Kidney epithelial cell (primary cell): ENCODE measurements at regions not wholly inside any gene's neighbourhood (a gene's known extent, or its start where the extent isn't known, plus 50 kb on each side); places are given as distances from the start of the nearest gene placed in this dataset.
"Not testable (repeated sequence)": the region's sequence is repeated elsewhere in the genome, so short reads cannot be mapped to it uniquely, and the experiment has no call there.

Experiments
- DNase-seq: peaks from one replicate; pipeline ENCODE4 v3.0.0-alpha.2; 2010; ENCODE audit warnings: low read depth
- H3K27me3 ChIP-seq: 2 replicates; pipeline ENCODE4 v1.6.0; 2011; ENCODE audit warnings: low read length; ENCODE audit not compliant: control insufficient read depth, insufficient read depth
- H3K36me3 ChIP-seq: 2 replicates; pipeline ENCODE4 v1.5.1; 2011; ENCODE audit warnings: low read length; ENCODE audit not compliant: control insufficient read depth, insufficient read depth
- H3K4me3 ChIP-seq: 2 replicates; pipeline ENCODE4 v1.5.1; 2011; ENCODE audit warnings: low read depth, mild to moderate bottlenecking, control low read depth, low read length
- CTCF ChIP-seq: IDR thresholded peaks from 2 replicates; pipeline ENCODE4 v1.5.1; 2011; ENCODE audit warnings: mild to moderate bottlenecking, moderate library complexity, low read length, control low read depth, inconsistent platforms; ENCODE audit not compliant: insufficient read depth, poor library complexity, severe bottlenecking

GRCh38 chr15:91368611-91369010, 268.6 kb downstream of the SV2B start:
- H3K36me3 ChIP-seq, result no peaks in the 10 kb centered on the region
- DNase-seq, result no peak
- TF ChIP-seq CTCF, result no peak
- H3K27me3 ChIP-seq, result no peaks in the 10 kb centered on the region
- H3K4me3 ChIP-seq, result no peak overlapping the region

- H3K36me3 ChIP-seq, result no peaks in the 10 kb centered on the region
- no peak for DNase-seq
Observed at GRCh38 chr15:91369823-91370222, 269.8 kb downstream of the SV2B start.

DNA sequence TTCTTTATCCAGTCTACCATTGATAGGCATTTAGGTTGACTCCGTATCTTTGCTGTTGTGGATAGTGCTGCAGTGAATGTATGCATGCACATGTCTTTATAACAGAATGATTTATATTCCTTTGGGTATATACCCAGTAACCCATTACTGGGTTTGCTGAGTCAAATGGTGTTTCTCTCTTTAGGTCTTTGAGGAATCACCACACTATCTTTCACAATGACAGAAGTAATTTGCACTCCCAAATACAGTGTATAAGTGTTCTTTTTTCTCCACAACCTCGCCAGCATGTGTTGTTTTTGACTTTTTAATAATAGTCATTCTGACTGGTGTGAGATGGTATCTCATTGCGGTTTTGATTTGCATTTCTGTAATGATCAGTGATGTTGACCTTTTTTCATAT, 271.3 kb downstream of the SV2B start:
- DNase-seq, H3K36me3 ChIP-seq, H3K27me3 ChIP-seq, H3K4me3 ChIP-seq: not testable (repeated sequence)

More at GRCh38 chr15:91369823-91370222, 269.8 kb downstream of the SV2B start:
- no peaks in the 10 kb centered on the region for H3K27me3 ChIP-seq
- TF ChIP-seq CTCF, result no peak
- H3K4me3 ChIP-seq, result no peak overlapping the region

GRCh38 chr15:91374336-91374735, 274.3 kb downstream of the SV2B start:
- no peak overlapping the region for H3K4me3 ChIP-seq
- DNase-seq, result no peak
- no peak for TF ChIP-seq CTCF
- H3K36me3 ChIP-seq, result no peaks in the 10 kb centered on the region
- no peaks in the 10 kb centered on the region for H3K27me3 ChIP-seq

DNA sequence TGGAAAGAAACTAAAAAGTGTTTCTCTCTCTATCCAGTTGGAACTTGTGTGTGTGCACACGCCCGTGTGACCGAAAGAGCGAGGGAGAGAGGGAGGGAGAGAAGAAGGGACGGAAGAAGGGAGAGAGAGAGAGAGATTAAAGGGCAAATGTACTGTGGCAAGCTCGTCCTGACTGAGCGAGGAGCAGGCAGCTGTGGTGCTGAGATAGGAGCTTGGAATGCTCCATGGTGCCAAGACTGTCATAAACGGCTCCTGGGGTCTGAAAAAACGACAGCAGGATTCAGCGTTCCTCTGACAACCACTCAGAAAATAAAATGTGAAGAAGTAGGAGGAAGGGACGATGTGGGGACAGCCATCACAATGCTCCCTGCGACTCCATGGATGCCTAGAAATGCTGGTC, 276.0 kb downstream of the SV2B start:
- Histone ChIP-seq H3K27me3 (no peaks in the 10 kb centered on the region), H3K36me3 (no peaks in the 10 kb centered on the region), H3K4me3 (no peak overlapping the region)
- no peak for TF ChIP-seq CTCF
- DNase-seq, result no peak

DNA sequence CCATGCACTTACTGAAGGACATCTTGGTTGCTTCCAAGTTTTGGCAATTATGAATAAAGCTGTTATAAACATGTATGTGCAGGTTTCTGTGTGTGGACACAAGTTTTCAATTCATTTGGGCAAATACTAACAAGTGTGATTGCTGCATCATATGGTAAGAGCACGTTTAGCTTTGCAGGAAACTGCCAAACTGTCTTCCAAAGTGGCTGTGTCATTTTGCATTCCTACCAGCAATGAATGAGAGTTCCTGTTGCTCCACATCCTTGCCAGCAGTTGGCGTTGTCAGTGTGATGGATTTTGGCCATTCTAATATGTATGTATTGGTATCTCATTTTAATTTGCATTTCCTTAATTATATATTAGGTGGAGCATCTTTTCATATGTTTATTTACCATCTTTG, 280.1 kb downstream of the SV2B start:
- DNase-seq, result no peak
- Histone ChIP-seq H3K4me3 (no peak overlapping the region), H3K36me3 (no peaks in the 10 kb centered on the region), H3K27me3 (no peaks in the 10 kb centered on the region)
- no peak for TF ChIP-seq CTCF
